Trophoblast cell (in vitro differentiated cells and primary cell): ENCODE measurements at regions not wholly inside any gene's neighbourhood (a gene's known extent, or its start where the extent isn't known, plus 50 kb on each side); places are given as distances from the start of the nearest gene placed in this dataset.

Experiments
- DNase-seq, 2 donors: peaks; one replicate each; pipeline ENCODE4 v3.0.0-alpha.2; 2016
- H2AFZ ChIP-seq: 2 replicates; pipeline ENCODE4 v1.6.1; 2013; ENCODE audit warnings: low read length, moderate library complexity, mild to moderate bottlenecking; ENCODE audit not compliant: insufficient read depth, poor library complexity
- H2AK5ac ChIP-seq: 2 replicates; pipeline ENCODE4 v1.6.1; 2013; ENCODE audit warnings: mild to moderate bottlenecking, low read length
- H2BK120ac ChIP-seq: 2 replicates; pipeline ENCODE4 v1.6.1; 2013; ENCODE audit warnings: low read length, mild to moderate bottlenecking, moderate library complexity; ENCODE audit not compliant: insufficient read depth, poor library complexity
- H2BK12ac ChIP-seq: 2 replicates; pipeline ENCODE4 v1.6.1; 2013; ENCODE audit warnings: mild to moderate bottlenecking, low read length, moderate library complexity
- H2BK5ac ChIP-seq: 2 replicates; pipeline ENCODE4 v1.6.1; 2013; ENCODE audit warnings: low read length, low read depth, moderate library complexity, mild to moderate bottlenecking; ENCODE audit not compliant: poor library complexity
- H3K14ac ChIP-seq: 2 replicates; pipeline ENCODE4 v1.6.1; 2013; ENCODE audit warnings: mild to moderate bottlenecking, low read length
- H3K18ac ChIP-seq: 2 replicates; pipeline ENCODE4 v1.6.1; 2013; ENCODE audit warnings: mild to moderate bottlenecking, low read length
- H3K23ac ChIP-seq: 2 replicates; pipeline ENCODE4 v1.6.1; 2013; ENCODE audit warnings: low read length
- H3K27ac ChIP-seq: 2 replicates; pipeline ENCODE4 v1.5.1; 2013; ENCODE audit warnings: low read depth, mild to moderate bottlenecking, inconsistent platforms, low read length, moderate library complexity
- H3K27me3 ChIP-seq: 2 replicates; pipeline ENCODE4 v1.6.1; 2013; ENCODE audit warnings: inconsistent platforms, mild to moderate bottlenecking, low read length, moderate library complexity; ENCODE audit not compliant: insufficient read depth
- H3K36me3 ChIP-seq, 2 experiments: 1 replicate in 1 of 2; 2 replicates in 1 of 2; pipeline ENCODE4 v1.6.1; 2013; ENCODE audit warnings: low read length in 2 of 2, mild to moderate bottlenecking in 2 of 2, moderate library complexity in 1 of 2; ENCODE audit not compliant: insufficient read depth in 2 of 2, control insufficient read depth in 1 of 2
- H3K4ac ChIP-seq: 2 replicates; pipeline ENCODE4 v1.6.1; 2013; ENCODE audit warnings: low read depth, mild to moderate bottlenecking, low read length, moderate library complexity
- H3K4me1 ChIP-seq, 2 experiments: 1 replicate in 1 of 2; 2 replicates in 1 of 2; pipeline ENCODE4 v1.6.1; 2013; ENCODE audit warnings: low read length in 2 of 2, mild to moderate bottlenecking in 2 of 2, moderate library complexity in 1 of 2; ENCODE audit not compliant: insufficient read depth in 2 of 2, control insufficient read depth in 1 of 2
- H3K4me2 ChIP-seq: 2 replicates; pipeline ENCODE4 v1.6.1; 2013; ENCODE audit warnings: inconsistent platforms, mild to moderate bottlenecking, low read length, moderate library complexity
- H3K4me3 ChIP-seq: 2 replicates; pipeline ENCODE4 v1.5.1; 2013; ENCODE audit warnings: mild to moderate bottlenecking, low read depth, low read length, inconsistent platforms
- H3K79me1 ChIP-seq: one replicate; pipeline ENCODE4 v1.6.1; 2013; ENCODE audit warnings: low read length
- H3K79me2 ChIP-seq: 2 replicates; pipeline ENCODE4 v1.6.1; 2013; ENCODE audit warnings: low read length, mild to moderate bottlenecking; ENCODE audit not compliant: control insufficient read depth, insufficient read depth, poor library complexity
- H3K9ac ChIP-seq: 2 replicates; pipeline ENCODE4 v1.6.1; 2013; ENCODE audit warnings: mild to moderate bottlenecking, low read length
- H3K9me3 ChIP-seq: 2 replicates; pipeline ENCODE4 v1.6.1; 2013; ENCODE audit warnings: low read depth, mild to moderate bottlenecking, control low read depth, inconsistent platforms, low read length; ENCODE audit not compliant: insufficient read depth
- H4K12ac ChIP-seq: 2 replicates; pipeline ENCODE4 v1.6.1; 2013; ENCODE audit warnings: low read depth, mild to moderate bottlenecking, low read length, moderate library complexity
- H4K8ac ChIP-seq: 2 replicates; pipeline ENCODE4 v1.6.1; 2013; ENCODE audit warnings: low read depth, mild to moderate bottlenecking, low read length, moderate library complexity
- H4K91ac ChIP-seq: one replicate; pipeline ENCODE4 v1.6.1; 2013; ENCODE audit warnings: low read depth, mild to moderate bottlenecking, low read length, moderate library complexity
- WGBS: extraction: QIAGEN DNeasy Blood & Tissue Kit; methylation state at CpG from one replicate; pipeline ENCODE4 v1.1.7; 2013; ENCODE audit warnings: missing lambda C conversion rate; ENCODE audit not compliant: insufficient read length, insufficient coverage; ENCODE audit errors: extremely low coverage; 5-methylcytosine and 5-hydroxymethylcytosine counted together

GRCh38 chr5:22947921-22948320, 94.8 kb upstream of the CDH12 start:
- H2BK12ac ChIP-seq: no peak overlapping the region
- H4K8ac ChIP-seq: no peak overlapping the region
- H2BK5ac ChIP-seq: no peak overlapping the region
- H3K14ac ChIP-seq: no peak overlapping the region
- no peak overlapping the region for H4K12ac ChIP-seq
- no peaks in the 10 kb centered on the region for H3K79me1 ChIP-seq
- no peak for DNase-seq
- H3K79me2 ChIP-seq: no peaks in the 10 kb centered on the region
- no peak overlapping the region for H4K91ac ChIP-seq
- H3K9me3 ChIP-seq: no peaks in the 10 kb centered on the region
- H3K9ac ChIP-seq: no peak overlapping the region
- no peak overlapping the region for H2AK5ac ChIP-seq
- H2AFZ ChIP-seq: no peak overlapping the region
- H3K27me3 ChIP-seq: no peaks in the 10 kb centered on the region
- H3K4me3 ChIP-seq: no peak overlapping the region
- H3K18ac ChIP-seq: no peak overlapping the region
- no peak overlapping the region for H2BK120ac ChIP-seq
- no peaks in the 10 kb centered on the region for H3K4me1 ChIP-seq
- H3K27ac ChIP-seq: no peak overlapping the region
- WGBS: no CpG with 5 or more reads among the region's 1 CpG
- no peak overlapping the region for H3K23ac ChIP-seq
- H3K4ac ChIP-seq: no peak overlapping the region
- no peaks in the 10 kb centered on the region for H3K36me3 ChIP-seq
- no peak overlapping the region for H3K4me2 ChIP-seq

- Histone ChIP-seq H2BK12ac (no peak overlapping the region), H3K27ac (no peak overlapping the region), H3K14ac (no peak overlapping the region), H3K79me1 (no peaks in the 10 kb centered on the region), H3K4me2 (no peak overlapping the region), H3K23ac (no peak overlapping the region), H3K27me3 (no peaks in the 10 kb centered on the region), H3K36me3 (no peaks in the 10 kb centered on the region), H2AK5ac (no peak overlapping the region), H3K9ac (no peak overlapping the region), H2BK120ac (no peak overlapping the region), H3K4me1 (no peaks in the 10 kb centered on the region), H3K18ac (no peak overlapping the region), H3K9me3 (no peaks in the 10 kb centered on the region), H3K4me3 (no peak overlapping the region), H3K4ac (no peak overlapping the region), H2AFZ (no peak overlapping the region), H4K91ac (no peak overlapping the region), H3K79me2 (no peaks in the 10 kb centered on the region), H4K12ac (no peak overlapping the region), H4K8ac (no peak overlapping the region), H2BK5ac (no peak overlapping the region)
- no CpG with 5 or more reads among the region's 4 CpGs for WGBS
- DNase-seq: no peak
Observed at GRCh38 chr5:22938362-22938761, 85.2 kb upstream of the CDH12 start.

GRCh38 chr5:22928821-22929482, 75.8 kb upstream of the CDH12 start:
- H3K4me2 ChIP-seq: no peak overlapping the region
- no peak for DNase-seq
- no peak overlapping the region for H2BK120ac ChIP-seq
- H2BK5ac ChIP-seq: no peak overlapping the region
- H3K36me3 ChIP-seq: no peaks in the 10 kb centered on the region
- H3K18ac ChIP-seq: no peak overlapping the region
- no CpG with 5 or more reads among the region's 1 CpG for WGBS
- no peaks in the 10 kb centered on the region for H3K9me3 ChIP-seq
- H2AFZ ChIP-seq: no peak overlapping the region
- H3K4me3 ChIP-seq: no peak overlapping the region
- H3K27me3 ChIP-seq: no peaks in the 10 kb centered on the region
- H3K79me1 ChIP-seq: no peaks in the 10 kb centered on the region
- H4K8ac ChIP-seq: no peak overlapping the region
- H4K12ac ChIP-seq: no peak overlapping the region
- H3K23ac ChIP-seq: no peak overlapping the region
- no peak overlapping the region for H3K27ac ChIP-seq
- H2AK5ac ChIP-seq: no peak overlapping the region
- no peak overlapping the region for H3K14ac ChIP-seq
- no peak overlapping the region for H3K9ac ChIP-seq
- no peak overlapping the region for H4K91ac ChIP-seq
- no peak overlapping the region for H3K4ac ChIP-seq
- no peaks in the 10 kb centered on the region for H3K79me2 ChIP-seq
- H3K4me1 ChIP-seq: no peaks in the 10 kb centered on the region
- H2BK12ac ChIP-seq: no peak overlapping the region

GRCh38 chr5:22926574-22926973, 73.4 kb upstream of the CDH12 start:
- H3K36me3 ChIP-seq: no peaks in the 10 kb centered on the region
- H2BK5ac ChIP-seq: no peak overlapping the region
- no peaks in the 10 kb centered on the region for H3K4me1 ChIP-seq
- no peaks in the 10 kb centered on the region for H3K79me1 ChIP-seq
- no peak overlapping the region for H3K23ac ChIP-seq
- no peaks in the 10 kb centered on the region for H3K27me3 ChIP-seq
- H2BK120ac ChIP-seq: no peak overlapping the region
- no peak overlapping the region for H3K9ac ChIP-seq
- H2AK5ac ChIP-seq: no peak overlapping the region
- no peak overlapping the region for H4K8ac ChIP-seq
- no peak overlapping the region for H3K4ac ChIP-seq
- no peak overlapping the region for H2AFZ ChIP-seq
- no peak overlapping the region for H3K27ac ChIP-seq
- WGBS: no CpG with 5 or more reads among the region's 1 CpG
- H3K4me3 ChIP-seq: no peak overlapping the region
- H3K18ac ChIP-seq: no peak overlapping the region
- DNase-seq: no peak
- H3K14ac ChIP-seq: no peak overlapping the region
- no peaks in the 10 kb centered on the region for H3K79me2 ChIP-seq
- no peak overlapping the region for H2BK12ac ChIP-seq
- no peaks in the 10 kb centered on the region for H3K9me3 ChIP-seq
- H4K12ac ChIP-seq: no peak overlapping the region
- no peak overlapping the region for H3K4me2 ChIP-seq
- no peak overlapping the region for H4K91ac ChIP-seq
